Nephron (organoid): ENCODE measurements at regions not wholly inside any gene's neighbourhood (a gene's known extent, or its start where the extent isn't known, plus 50 kb on each side); places are given as distances from the start of the nearest gene placed in this dataset.

Experiments
- H3K27ac Mint-ChIP-seq, 3 experiments: 2 replicates each; pipeline ENCODE4 v1.8.0; 2020; ENCODE audit warnings: mixed read lengths in 3 of 3, mild to moderate bottlenecking in 2 of 3, moderate library complexity in 1 of 3
- H3K27me3 Mint-ChIP-seq: 2 replicates; pipeline ENCODE4 v1.8.0; 2021; ENCODE audit warnings: low read depth, mild to moderate bottlenecking, moderate library complexity, mixed read lengths
- H3K36me3 Mint-ChIP-seq: 2 replicates; pipeline ENCODE4 v1.8.0; 2020; ENCODE audit warnings: low read depth, mixed read lengths
- H3K4me1 Mint-ChIP-seq: 2 replicates; pipeline ENCODE4 v1.8.0; 2020; ENCODE audit warnings: mixed read lengths
- H3K4me3 Mint-ChIP-seq, 3 experiments: 2 replicates each; pipeline ENCODE4 v1.8.0; 2020; ENCODE audit warnings: mild to moderate bottlenecking in 3 of 3, mixed read lengths in 3 of 3, moderate library complexity in 2 of 3
- H3K9me3 Mint-ChIP-seq: 2 replicates; pipeline ENCODE4 v1.8.0; 2020; ENCODE audit warnings: mixed read lengths
- CTCF ChIP-seq, 3 experiments: fragments of 200-600 bp; sonication (generic); IDR thresholded peaks; one replicate each; pipeline ENCODE4 v1.5.0; 2021; ENCODE audit warnings: antibody characterized with exemption in 3 of 3; ENCODE audit not compliant: unreplicated experiment in 3 of 3

- TF ChIP-seq CTCF (IDR thresholded peaks at IDR 0.05; ENCODE audit: unreplicated experiment in 3 of 3) = no peak
- Mint-ChIP-seq H3K27me3 (no peaks in the 10 kb centered on the region), H3K4me3 (no peak overlapping the region), H3K27ac (no peak overlapping the region), H3K36me3 (no peaks in the 10 kb centered on the region), H3K4me1 (peaks cover 25% of the 10 kb centered on the region), H3K9me3 (no peaks in the 10 kb centered on the region)
Measured at GRCh38 chr1:244207042-244207934, 156.2 kb downstream of the ZBTB18 start.

- Mint-ChIP-seq H3K27ac (no peak overlapping the region), H3K9me3 (no peaks in the 10 kb centered on the region), H3K4me3 (no peak overlapping the region), H3K36me3 (no peaks in the 10 kb centered on the region), H3K27me3 (no peaks in the 10 kb centered on the region), H3K4me1 (peaks cover 31% of the 10 kb centered on the region)
- TF ChIP-seq CTCF (IDR thresholded peaks at IDR 0.05; ENCODE audit: unreplicated experiment in 3 of 3) = no peak
Measured at GRCh38 chr1:244207935-244208244, 156.8 kb downstream of the ZBTB18 start.

- no peaks in the 10 kb centered on the region for H3K9me3 Mint-ChIP-seq
- no peak overlapping the region for H3K27ac Mint-ChIP-seq
- no peak for TF ChIP-seq CTCF (IDR thresholded peaks at IDR 0.05; ENCODE audit: unreplicated experiment in 3 of 3)
- H3K4me3 Mint-ChIP-seq = no peak overlapping the region
- peaks cover 46% of the 10 kb centered on the region for H3K4me1 Mint-ChIP-seq
- H3K36me3 Mint-ChIP-seq = no peaks in the 10 kb centered on the region
- no peaks in the 10 kb centered on the region for H3K27me3 Mint-ChIP-seq
Measured at GRCh38 chr1:244209955-244210354, 158.9 kb downstream of the ZBTB18 start.

GRCh38 chr1:244210884-244211558 lies 159.9 kb downstream of the ZBTB18 start:
- peak overlapping the region in 1 of 3 experiments; percentile 85 for H3K27ac Mint-ChIP-seq
- H3K9me3 Mint-ChIP-seq = no peaks in the 10 kb centered on the region

GRCh38 chr1:244211559-244211944 lies 160.5 kb downstream of the ZBTB18 start:
- Mint-ChIP-seq H3K4me1 (peaks cover 43% of the 10 kb centered on the region), H3K27me3 (no peaks in the 10 kb centered on the region), H3K9me3 (no peaks in the 10 kb centered on the region), H3K36me3 (no peaks in the 10 kb centered on the region), H3K4me3 (no peak overlapping the region), H3K27ac (peak overlapping the region in 2 of 3 experiments; percentile 62 to 85)
- no peak for TF ChIP-seq CTCF (IDR thresholded peaks at IDR 0.05; ENCODE audit: unreplicated experiment in 3 of 3)

More at GRCh38 chr1:244210884-244211558, 159.9 kb downstream of the ZBTB18 start:
- Mint-ChIP-seq H3K36me3 (no peaks in the 10 kb centered on the region), H3K27me3 (no peaks in the 10 kb centered on the region), H3K4me1 (peaks cover 42% of the 10 kb centered on the region), H3K4me3 (no peak overlapping the region)
- peak in 1 of 3 experiments; percentile 15 for TF ChIP-seq CTCF (IDR thresholded peaks at IDR 0.05; ENCODE audit: unreplicated experiment in 3 of 3)
